Activated B cell treated with CpG ODN at 0.5 μM for 24 hours (primary cell): ENCODE measurements at regions not wholly inside any gene's neighbourhood (a gene's known extent, or its start where the extent isn't known, plus 50 kb on each side); places are given as distances from the start of the nearest gene placed in this dataset.

Experiments used
- ATAC-seq: fragments of 200-7000 bp; cut with Tn5 transposase; one replicate; pipeline ENCODE4 v1.10.0; 2021; ENCODE audit warnings: low read depth, mild to moderate bottlenecking, moderate library complexity
- CTCF ChIA-PET: fragments of 350-600 bp; sonication (Branson Sonifier 250); formaldehyde crosslinking; loops from one replicate; lab custom pipeline; 2021; ENCODE audit warnings: antibody characterized with exemption; lab: Charles Lee
- POLR2A ChIA-PET: fragments of 350-600 bp; sonication (Branson Sonifier 250); formaldehyde crosslinking; loops from one replicate; lab custom pipeline; 2021; ENCODE audit warnings: antibody characterized with exemption; lab: Charles Lee
- DNase-seq: peaks from one replicate; pipeline ENCODE4 v3.0.0; 2022
- H3K27ac Mint-ChIP-seq: one replicate; pipeline ENCODE4 v1.8.0; 2020; ENCODE audit warnings: mixed read lengths
- H3K27me3 Mint-ChIP-seq: one replicate; pipeline ENCODE4 v1.8.0; 2021; ENCODE audit warnings: mixed read lengths
- H3K36me3 Mint-ChIP-seq: one replicate; pipeline ENCODE4 v1.8.0; 2021; ENCODE audit warnings: low read depth, mixed read lengths
- H3K4me1 Mint-ChIP-seq: one replicate; pipeline ENCODE4 v1.8.0; 2021; ENCODE audit warnings: mixed read lengths
- H3K4me3 Mint-ChIP-seq: one replicate; pipeline ENCODE4 v1.8.0; 2020; ENCODE audit warnings: mild to moderate bottlenecking, mixed read lengths
- H3K9me3 Mint-ChIP-seq: one replicate; pipeline ENCODE4 v1.8.0; 2020; ENCODE audit warnings: mixed read lengths
- intact Hi-C: fragments of 100-400 bp; cut with micrococcal nuclease; formaldehyde crosslinking; loops from one replicate; pipeline ENCODE4 v1.15.1; 2024
- TF ChIP-seq, protein P1 (sequence below): fragments of 200-600 bp; IDR thresholded peaks from one replicate; pipeline ENCODE4 v1.8.0; 2022; ENCODE audit warnings: antibody characterized with exemption, mild to moderate bottlenecking

DNA sequence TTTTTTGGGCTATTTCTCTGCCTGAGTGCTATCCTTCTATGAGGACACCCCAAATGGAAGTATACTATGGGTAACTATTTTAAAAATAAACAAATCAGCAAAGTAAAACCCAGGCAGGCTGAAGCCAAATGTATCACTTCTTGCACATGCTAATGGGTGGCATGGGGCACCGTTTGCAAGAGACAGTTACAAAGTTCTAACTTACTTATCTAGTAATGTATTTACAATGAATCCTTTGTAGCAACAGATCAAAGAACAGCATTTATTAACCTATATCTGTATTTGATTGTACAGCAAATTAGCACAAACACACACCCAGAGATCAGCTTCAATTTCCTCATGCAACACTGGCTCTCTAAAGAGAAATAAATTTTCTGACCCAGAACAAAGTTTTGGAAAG lies 225.5 kb downstream of the ZNF674 start:
- Mint-ChIP-seq H3K27ac (no peak overlapping the region), H3K4me3 (no peak overlapping the region)
- POLR2A ChIA-PET: no interaction called here

DNA sequence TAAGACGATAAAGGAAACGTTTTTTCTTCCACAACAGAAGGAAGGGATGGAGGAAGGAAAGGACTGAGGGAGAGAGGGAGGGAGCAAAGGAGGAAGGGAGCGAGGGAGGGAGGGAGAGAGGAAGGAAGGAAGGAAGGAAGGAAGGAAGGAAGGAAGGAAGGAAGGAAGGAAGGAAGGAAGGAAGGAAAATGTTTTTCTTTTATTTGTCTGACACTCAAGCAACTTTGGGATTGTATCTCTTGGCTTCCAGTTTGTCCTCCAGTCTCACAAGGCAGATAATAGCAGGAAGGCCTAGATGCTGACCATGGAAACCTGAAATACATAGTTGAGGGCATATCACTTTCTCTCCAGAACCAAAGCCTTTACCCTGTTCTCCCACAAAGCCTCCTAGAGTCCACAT lies 226.7 kb downstream of the ZNF674 start:
- no peaks in the 10 kb centered on the region for H3K36me3 Mint-ChIP-seq
- ChIA-PET POLR2A (no interaction called here), CTCF (no interaction called here)
- peaks cover 2% of the 10 kb centered on the region for H3K27me3 Mint-ChIP-seq
- DNase-seq (no peak), ATAC-seq (no peak)
- intact Hi-C loops: no loop called here
- no peak overlapping the region for H3K27ac Mint-ChIP-seq
- TF ChIP-seq, protein P1, sequence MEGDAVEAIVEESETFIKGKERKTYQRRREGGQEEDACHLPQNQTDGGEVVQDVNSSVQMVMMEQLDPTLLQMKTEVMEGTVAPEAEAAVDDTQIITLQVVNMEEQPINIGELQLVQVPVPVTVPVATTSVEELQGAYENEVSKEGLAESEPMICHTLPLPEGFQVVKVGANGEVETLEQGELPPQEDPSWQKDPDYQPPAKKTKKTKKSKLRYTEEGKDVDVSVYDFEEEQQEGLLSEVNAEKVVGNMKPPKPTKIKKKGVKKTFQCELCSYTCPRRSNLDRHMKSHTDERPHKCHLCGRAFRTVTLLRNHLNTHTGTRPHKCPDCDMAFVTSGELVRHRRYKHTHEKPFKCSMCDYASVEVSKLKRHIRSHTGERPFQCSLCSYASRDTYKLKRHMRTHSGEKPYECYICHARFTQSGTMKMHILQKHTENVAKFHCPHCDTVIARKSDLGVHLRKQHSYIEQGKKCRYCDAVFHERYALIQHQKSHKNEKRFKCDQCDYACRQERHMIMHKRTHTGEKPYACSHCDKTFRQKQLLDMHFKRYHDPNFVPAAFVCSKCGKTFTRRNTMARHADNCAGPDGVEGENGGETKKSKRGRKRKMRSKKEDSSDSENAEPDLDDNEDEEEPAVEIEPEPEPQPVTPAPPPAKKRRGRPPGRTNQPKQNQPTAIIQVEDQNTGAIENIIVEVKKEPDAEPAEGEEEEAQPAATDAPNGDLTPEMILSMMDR: no peak
- no peaks in the 10 kb centered on the region for H3K9me3 Mint-ChIP-seq
- no peaks in the 10 kb centered on the region for H3K4me1 Mint-ChIP-seq
- no peak overlapping the region for H3K4me3 Mint-ChIP-seq

More for the DNA sequence above, 225.5 kb downstream of the ZNF674 start:
- CTCF ChIA-PET: no interaction called here
- no peak for ATAC-seq
- no peaks in the 10 kb centered on the region for H3K9me3 Mint-ChIP-seq
- intact Hi-C loops: no loop called here
- TF ChIP-seq, protein P1: no peak
- H3K36me3 Mint-ChIP-seq: no peaks in the 10 kb centered on the region
- no peaks in the 10 kb centered on the region for H3K4me1 Mint-ChIP-seq
- no peak for DNase-seq
- H3K27me3 Mint-ChIP-seq: peaks cover 3% of the 10 kb centered on the region

DNA sequence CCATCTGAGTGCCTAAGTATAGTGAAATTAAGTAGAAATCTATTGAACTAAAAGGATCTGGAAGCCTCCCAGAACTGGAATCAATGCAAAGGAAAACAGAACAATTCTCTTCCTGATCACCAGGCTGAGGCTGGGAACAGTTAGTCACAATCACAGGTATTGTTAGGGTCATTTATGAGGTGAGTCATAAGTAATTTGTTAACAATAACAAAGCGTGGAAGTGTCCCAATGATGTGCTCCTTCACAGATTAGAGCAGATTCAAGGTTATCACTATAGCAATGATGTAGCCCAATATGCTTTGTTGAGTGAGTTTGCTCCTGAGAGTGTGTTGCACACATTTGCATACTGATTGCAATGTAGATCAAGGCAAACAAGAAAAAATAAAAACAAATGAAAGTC lies 228.1 kb downstream of the ZNF674 start:
- H3K9me3 Mint-ChIP-seq: no peaks in the 10 kb centered on the region
- intact Hi-C loops: no loop called here
- no peaks in the 10 kb centered on the region for H3K4me1 Mint-ChIP-seq
- ATAC-seq (no peak), DNase-seq (no peak)
- H3K36me3 Mint-ChIP-seq: no peaks in the 10 kb centered on the region
- ChIA-PET CTCF (no interaction called here), POLR2A (no interaction called here)
- H3K4me3 Mint-ChIP-seq: no peak overlapping the region
- no peaks in the 10 kb centered on the region for H3K27me3 Mint-ChIP-seq
- no peak overlapping the region for H3K27ac Mint-ChIP-seq
- TF ChIP-seq, protein P1: no peak

DNA sequence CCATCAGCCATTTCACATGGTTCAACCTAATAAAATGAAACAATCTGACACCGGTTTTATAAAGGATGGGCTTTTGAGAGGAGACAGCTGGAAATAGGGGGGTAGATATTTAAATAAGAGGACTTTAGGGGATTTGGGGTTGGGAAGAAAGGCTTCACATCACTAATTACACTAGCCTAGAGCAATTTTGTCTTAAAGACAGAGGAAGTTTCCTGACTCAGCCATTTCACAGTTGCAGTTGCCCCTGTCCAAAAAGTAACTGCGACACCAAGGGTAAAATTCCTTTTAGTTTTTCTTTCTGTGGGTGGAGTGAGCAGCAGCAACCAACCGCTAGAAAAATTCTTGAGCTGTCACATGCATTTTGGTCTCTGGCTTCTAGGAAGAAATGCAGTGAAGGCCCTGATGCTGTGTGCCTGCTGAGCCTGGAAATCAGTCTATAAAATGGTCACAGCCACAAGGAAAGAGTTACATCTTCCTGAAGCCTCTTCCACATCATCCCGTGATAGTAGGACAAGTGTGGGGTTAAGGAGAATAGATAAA lies 233.6 kb downstream of the ZNF674 start:
- H3K27me3 Mint-ChIP-seq: no peaks in the 10 kb centered on the region
- H3K36me3 Mint-ChIP-seq: no peaks in the 10 kb centered on the region
- DNase-seq (no peak), ATAC-seq (no peak)
- TF ChIP-seq, protein P1: no peak
- no peaks in the 10 kb centered on the region for H3K4me1 Mint-ChIP-seq
- H3K4me3 Mint-ChIP-seq: no peak overlapping the region
- no peak overlapping the region for H3K27ac Mint-ChIP-seq
- CTCF ChIA-PET: no interaction called here
- H3K9me3 Mint-ChIP-seq: no peaks in the 10 kb centered on the region
- POLR2A ChIA-PET: no interaction called here
- intact Hi-C loops: no loop called here

DNA sequence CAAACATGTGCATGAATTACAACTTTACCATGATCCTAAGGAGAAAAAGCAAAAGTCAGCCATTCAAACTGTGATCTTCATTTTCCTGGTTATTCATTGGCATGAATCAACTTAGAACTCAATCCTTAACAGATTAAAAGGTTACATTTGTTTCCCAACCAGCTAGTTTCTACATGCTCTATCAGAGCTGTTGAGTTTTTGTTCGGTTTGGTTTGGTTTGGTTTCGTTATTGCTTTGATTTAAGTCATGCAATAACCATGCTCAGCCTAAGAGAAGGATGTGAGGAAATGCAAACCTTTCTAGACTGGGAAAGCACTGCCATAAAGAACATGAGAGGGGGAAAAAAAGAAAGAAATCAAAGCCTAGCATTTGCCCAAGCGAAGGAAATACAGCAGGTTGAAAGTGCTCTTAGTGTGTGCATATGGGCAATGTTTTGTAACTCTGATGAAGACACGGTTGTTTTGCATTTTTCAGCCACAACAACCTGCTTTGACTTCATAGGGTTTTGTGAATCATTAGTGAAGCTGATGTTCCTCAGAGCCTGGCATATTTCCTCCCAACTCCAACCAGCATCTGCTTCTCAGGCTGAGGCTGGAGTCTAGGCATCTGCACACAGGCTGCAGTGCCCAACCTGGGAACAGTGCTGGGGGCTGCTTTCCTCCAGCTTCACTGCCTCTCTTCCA lies 234.3 kb downstream of the ZNF674 start:
- POLR2A ChIA-PET: no interaction called here
- TF ChIP-seq, protein P1: no peak

More for the DNA sequence above, 234.3 kb downstream of the ZNF674 start:
- no peak overlapping the region for H3K4me3 Mint-ChIP-seq
- CTCF ChIA-PET: no interaction called here
- H3K4me1 Mint-ChIP-seq: no peaks in the 10 kb centered on the region
- no peak overlapping the region for H3K27ac Mint-ChIP-seq
- DNase-seq (no peak), ATAC-seq (no peak)
- H3K27me3 Mint-ChIP-seq: no peaks in the 10 kb centered on the region
- intact Hi-C loops: no loop called here
- H3K9me3 Mint-ChIP-seq: no peaks in the 10 kb centered on the region
- H3K36me3 Mint-ChIP-seq: no peaks in the 10 kb centered on the region
